WTC11 (cell line): ENCODE measurements at regions not wholly inside any gene's neighbourhood (a gene's known extent, or its start where the extent isn't known, plus 50 kb on each side); places are given as distances from the start of the nearest gene placed in this dataset.

ENCODE experiments used
- CTCF ChIP-seq: fragments of 200-600 bp; IDR thresholded peaks from 2 replicates; pipeline ENCODE4 v1.8.0; 2022; ENCODE audit warnings: antibody characterized with exemption
- ELF4 ChIP-seq: sonication (generic); formaldehyde crosslinking; IDR thresholded peaks from 2 replicates; pipeline ENCODE4 v1.8.1; 2022; ENCODE audit warnings: low read depth, mild to moderate bottlenecking, moderate library complexity, missing genetic modification reagents
- FOXJ3 ChIP-seq: sonication (generic); formaldehyde crosslinking; IDR thresholded peaks from 2 replicates; pipeline ENCODE4 v1.9.0; 2021; ENCODE audit warnings: missing genetic modification reagents, mild to moderate bottlenecking, borderline replicate concordance
- JUN ChIP-seq: sonication (generic); formaldehyde crosslinking; IDR thresholded peaks from 2 replicates; pipeline ENCODE4 v1.8.0; 2023; ENCODE audit warnings: mild to moderate bottlenecking, missing genetic modification reagents
- NR2C2 ChIP-seq: sonication (generic); formaldehyde crosslinking; IDR thresholded peaks from 2 replicates; pipeline ENCODE4 v1.8.0; 2022; ENCODE audit warnings: mild to moderate bottlenecking, missing genetic modification reagents
- NR3C1 ChIP-seq: sonication (generic); formaldehyde crosslinking; conservative IDR thresholded peaks from 2 replicates; pipeline ENCODE4 v1.8.1; 2023; ENCODE audit warnings: low read depth, mild to moderate bottlenecking, missing genetic modification reagents
- OVOL2 ChIP-seq: fragments of 250-450 bp; sonication (Bioruptor Pico); IDR thresholded peaks from 2 replicates; pipeline ENCODE4 v1.9.0; 2021; ENCODE audit warnings: mild to moderate bottlenecking, borderline replicate concordance
- TEAD1 ChIP-seq: sonication (generic); formaldehyde crosslinking; IDR thresholded peaks from 2 replicates; pipeline ENCODE4 v1.8.0; 2022; ENCODE audit warnings: mild to moderate bottlenecking, missing genetic modification reagents
- TF ChIP-seq, protein P1 (sequence below): sonication (generic); formaldehyde crosslinking; IDR thresholded peaks from 2 replicates; pipeline ENCODE4 v1.8.1; 2022; ENCODE audit warnings: low read depth, mild to moderate bottlenecking, moderate library complexity, missing genetic modification reagents, borderline replicate concordance
- TF ChIP-seq, protein P2 (sequence below): sonication (generic); formaldehyde crosslinking; conservative IDR thresholded peaks from 2 replicates; pipeline ENCODE4 v1.8.1; 2022; ENCODE audit warnings: mild to moderate bottlenecking, missing genetic modification reagents
- TF ChIP-seq, protein P3 (sequence below): sonication (generic); formaldehyde crosslinking; IDR thresholded peaks from 2 replicates; pipeline ENCODE4 v1.8.0; 2022; ENCODE audit warnings: missing genetic modification reagents
- TF ChIP-seq, protein P4 (sequence below): sonication (generic); formaldehyde crosslinking; IDR thresholded peaks from 2 replicates; pipeline ENCODE4 v1.8.1; 2023; ENCODE audit warnings: mild to moderate bottlenecking, moderate library complexity, missing genetic modification reagents
- TF ChIP-seq, protein P5 (sequence below): sonication (generic); formaldehyde crosslinking; IDR thresholded peaks from 2 replicates; pipeline ENCODE4 v1.8.1; 2023; ENCODE audit warnings: mild to moderate bottlenecking, missing genetic modification reagents, moderate library complexity

DNA sequence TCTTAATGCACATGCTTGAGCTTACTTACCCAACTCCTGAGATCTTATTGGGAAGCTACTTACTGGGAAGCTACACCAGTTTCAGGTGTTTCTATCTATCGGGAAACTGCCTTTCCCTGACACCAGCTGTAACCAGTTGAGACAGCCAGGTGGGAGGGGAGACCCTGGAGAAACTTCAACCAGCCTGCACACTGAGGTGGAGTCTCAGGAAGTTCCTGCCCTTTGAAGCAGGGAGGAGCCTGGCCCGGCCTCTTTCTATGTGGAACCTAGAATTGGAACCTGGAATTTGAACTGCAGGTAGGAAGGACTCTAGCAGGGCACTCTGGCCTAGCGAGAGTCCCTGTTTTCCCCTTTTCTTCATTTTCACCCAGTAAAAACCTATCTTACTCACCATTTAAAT is 425.8 kb upstream of the PABPC4L start:
- TF ChIP-seq TEAD1 (CRISPR knock-in tag) (no peak), NR2C2 (CRISPR knock-in tag) (no peak), NR3C1 (no peak), CTCF (no peak), ELF4 (CRISPR knock-in tag) (no peak), FOXJ3 (CRISPR knock-in tag) (no peak), JUN (CRISPR knock-in tag) (no peak), OVOL2 (CRISPR knock-in tag) (no peak)
- TF ChIP-seq, protein P1, sequence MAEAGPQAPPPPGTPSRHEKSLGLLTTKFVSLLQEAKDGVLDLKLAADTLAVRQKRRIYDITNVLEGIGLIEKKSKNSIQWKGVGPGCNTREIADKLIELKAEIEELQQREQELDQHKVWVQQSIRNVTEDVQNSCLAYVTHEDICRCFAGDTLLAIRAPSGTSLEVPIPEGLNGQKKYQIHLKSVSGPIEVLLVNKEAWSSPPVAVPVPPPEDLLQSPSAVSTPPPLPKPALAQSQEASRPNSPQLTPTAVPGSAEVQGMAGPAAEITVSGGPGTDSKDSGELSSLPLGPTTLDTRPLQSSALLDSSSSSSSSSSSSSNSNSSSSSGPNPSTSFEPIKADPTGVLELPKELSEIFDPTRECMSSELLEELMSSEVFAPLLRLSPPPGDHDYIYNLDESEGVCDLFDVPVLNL (CRISPR knock-in tag): no peak
- TF ChIP-seq, protein P2, sequence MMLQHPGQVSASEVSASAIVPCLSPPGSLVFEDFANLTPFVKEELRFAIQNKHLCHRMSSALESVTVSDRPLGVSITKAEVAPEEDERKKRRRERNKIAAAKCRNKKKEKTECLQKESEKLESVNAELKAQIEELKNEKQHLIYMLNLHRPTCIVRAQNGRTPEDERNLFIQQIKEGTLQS (CRISPR knock-in tag): no peak
- TF ChIP-seq, protein P3, sequence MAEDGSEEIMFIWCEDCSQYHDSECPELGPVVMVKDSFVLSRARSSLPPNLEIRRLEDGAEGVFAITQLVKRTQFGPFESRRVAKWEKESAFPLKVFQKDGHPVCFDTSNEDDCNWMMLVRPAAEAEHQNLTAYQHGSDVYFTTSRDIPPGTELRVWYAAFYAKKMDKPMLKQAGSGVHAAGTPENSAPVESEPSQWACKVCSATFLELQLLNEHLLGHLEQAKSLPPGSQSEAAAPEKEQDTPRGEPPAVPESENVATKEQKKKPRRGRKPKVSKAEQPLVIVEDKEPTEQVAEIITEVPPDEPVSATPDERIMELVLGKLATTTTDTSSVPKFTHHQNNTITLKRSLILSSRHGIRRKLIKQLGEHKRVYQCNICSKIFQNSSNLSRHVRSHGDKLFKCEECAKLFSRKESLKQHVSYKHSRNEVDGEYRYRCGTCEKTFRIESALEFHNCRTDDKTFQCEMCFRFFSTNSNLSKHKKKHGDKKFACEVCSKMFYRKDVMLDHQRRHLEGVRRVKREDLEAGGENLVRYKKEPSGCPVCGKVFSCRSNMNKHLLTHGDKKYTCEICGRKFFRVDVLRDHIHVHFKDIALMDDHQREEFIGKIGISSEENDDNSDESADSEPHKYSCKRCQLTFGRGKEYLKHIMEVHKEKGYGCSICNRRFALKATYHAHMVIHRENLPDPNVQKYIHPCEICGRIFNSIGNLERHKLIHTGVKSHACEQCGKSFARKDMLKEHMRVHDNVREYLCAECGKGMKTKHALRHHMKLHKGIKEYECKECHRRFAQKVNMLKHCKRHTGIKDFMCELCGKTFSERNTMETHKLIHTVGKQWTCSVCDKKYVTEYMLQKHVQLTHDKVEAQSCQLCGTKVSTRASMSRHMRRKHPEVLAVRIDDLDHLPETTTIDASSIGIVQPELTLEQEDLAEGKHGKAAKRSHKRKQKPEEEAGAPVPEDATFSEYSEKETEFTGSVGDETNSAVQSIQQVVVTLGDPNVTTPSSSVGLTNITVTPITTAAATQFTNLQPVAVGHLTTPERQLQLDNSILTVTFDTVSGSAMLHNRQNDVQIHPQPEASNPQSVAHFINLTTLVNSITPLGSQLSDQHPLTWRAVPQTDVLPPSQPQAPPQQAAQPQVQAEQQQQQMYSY (CRISPR knock-in tag): no peak
- TF ChIP-seq, protein P4, sequence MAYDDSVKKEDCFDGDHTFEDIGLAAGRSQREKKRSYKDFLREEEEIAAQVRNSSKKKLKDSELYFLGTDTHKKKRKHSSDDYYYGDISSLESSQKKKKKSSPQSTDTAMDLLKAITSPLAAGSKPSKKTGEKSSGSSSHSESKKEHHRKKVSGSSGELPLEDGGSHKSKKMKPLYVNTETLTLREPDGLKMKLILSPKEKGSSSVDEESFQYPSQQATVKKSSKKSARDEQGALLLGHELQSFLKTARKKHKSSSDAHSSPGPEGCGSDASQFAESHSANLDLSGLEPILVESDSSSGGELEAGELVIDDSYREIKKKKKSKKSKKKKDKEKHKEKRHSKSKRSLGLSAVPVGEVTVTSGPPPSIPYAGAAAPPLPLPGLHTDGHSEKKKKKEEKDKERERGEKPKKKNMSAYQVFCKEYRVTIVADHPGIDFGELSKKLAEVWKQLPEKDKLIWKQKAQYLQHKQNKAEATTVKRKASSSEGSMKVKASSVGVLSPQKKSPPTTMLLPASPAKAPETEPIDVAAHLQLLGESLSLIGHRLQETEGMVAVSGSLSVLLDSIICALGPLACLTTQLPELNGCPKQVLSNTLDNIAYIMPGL (CRISPR knock-in tag): no peak
- TF ChIP-seq, protein P5, sequence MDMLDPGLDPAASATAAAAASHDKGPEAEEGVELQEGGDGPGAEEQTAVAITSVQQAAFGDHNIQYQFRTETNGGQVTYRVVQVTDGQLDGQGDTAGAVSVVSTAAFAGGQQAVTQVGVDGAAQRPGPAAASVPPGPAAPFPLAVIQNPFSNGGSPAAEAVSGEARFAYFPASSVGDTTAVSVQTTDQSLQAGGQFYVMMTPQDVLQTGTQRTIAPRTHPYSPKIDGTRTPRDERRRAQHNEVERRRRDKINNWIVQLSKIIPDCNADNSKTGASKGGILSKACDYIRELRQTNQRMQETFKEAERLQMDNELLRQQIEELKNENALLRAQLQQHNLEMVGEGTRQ: no peak
